Ovary (tissue), 7 donors: ENCODE measurements at regions not wholly inside any gene's neighbourhood (a gene's known extent, or its start where the extent isn't known, plus 50 kb on each side); places are given as distances from the start of the nearest gene placed in this dataset.

Experiments used
- DNase-seq, 5 donors: peaks; one replicate each; pipeline ENCODE4 v3.0.0-alpha.2; 2019 to 2020
- H3K27ac ChIP-seq, 2 donors: fragments of 200-600 bp; one replicate each; pipeline versions ENCODE4 v1.5.1 to v1.8.0; 2019 to 2022
- H3K27me3 ChIP-seq: fragments of 200-600 bp; one replicate; pipeline ENCODE4 v1.8.0; 2022
- H3K36me3 ChIP-seq: fragments of 200-600 bp; sonication (generic); one replicate; pipeline ENCODE4 v1.5.1; 2019
- H3K4me1 ChIP-seq: one replicate; pipeline ENCODE4 v1.8.1; 2013; ENCODE audit warnings: mild to moderate bottlenecking, moderate library complexity; ENCODE audit not compliant: insufficient read depth
- H3K4me3 ChIP-seq: fragments of 200-600 bp; sonication (generic); one replicate; pipeline ENCODE4 v1.5.1; 2017
- H3K9me3 ChIP-seq, 2 donors: fragments of 200-600 bp in 1 of 2; sonication (generic) in 1 of 2; one replicate each; pipeline versions ENCODE4 v1.5.1 to v1.8.1; 2013 to 2019; ENCODE audit warnings: mild to moderate bottlenecking in 1 of 2, moderate library complexity in 1 of 2
- EP300 ChIP-seq: sonication (generic); formaldehyde crosslinking; IDR thresholded peaks from one replicate; pipeline ENCODE4 v1.6.1; 2017; ENCODE audit warnings: antibody characterized with exemption
- POLR2A ChIP-seq: fragments of 450-650 bp; IDR thresholded peaks from one replicate; pipeline ENCODE4 v1.6.1; 2017; ENCODE audit warnings: antibody characterized with exemption, mild to moderate bottlenecking, moderate library complexity
- WGBS, 3 donors: extraction: QIAGEN DNeasy Blood & Tissue Kit in 1 of 3; methylation state at CpG; one replicate each; pipeline versions ENCODE4 v1.1.5 to v1.1.7; 2013 to 2017; 5-methylcytosine and 5-hydroxymethylcytosine counted together
- intact Hi-C, 4 donors: fragments of 100-400 bp; cut with DNase I; formaldehyde crosslinking; loops; one replicate each; pipeline versions ENCODE4 v1.11.0 to v1.15.1; 2022 to 2023
- TF ChIP-seq, protein P1 (sequence below), 3 donors: fragments of 450-650 bp in 2 of 3; fragments of 200-600 bp in 1 of 3; IDR thresholded peaks; one replicate each; pipeline versions ENCODE4 v1.5.1 to v1.8.0; 2016 to 2022; ENCODE audit warnings: antibody characterized with exemption in 3 of 3, mild to moderate bottlenecking in 1 of 3
- donor health status: DM: no; HTN: no; CAD: no; lungs with moderate emphysema.
- donor health status: DM: no; HTN: no; CAD: no.
- donor health status: Bipolar disorder and iron deficiency.
- donor health status: DM: no; HTN: no; CAD: no.
- donor health status: DM: yes; HTN: yes; CAD: no.

DNA sequence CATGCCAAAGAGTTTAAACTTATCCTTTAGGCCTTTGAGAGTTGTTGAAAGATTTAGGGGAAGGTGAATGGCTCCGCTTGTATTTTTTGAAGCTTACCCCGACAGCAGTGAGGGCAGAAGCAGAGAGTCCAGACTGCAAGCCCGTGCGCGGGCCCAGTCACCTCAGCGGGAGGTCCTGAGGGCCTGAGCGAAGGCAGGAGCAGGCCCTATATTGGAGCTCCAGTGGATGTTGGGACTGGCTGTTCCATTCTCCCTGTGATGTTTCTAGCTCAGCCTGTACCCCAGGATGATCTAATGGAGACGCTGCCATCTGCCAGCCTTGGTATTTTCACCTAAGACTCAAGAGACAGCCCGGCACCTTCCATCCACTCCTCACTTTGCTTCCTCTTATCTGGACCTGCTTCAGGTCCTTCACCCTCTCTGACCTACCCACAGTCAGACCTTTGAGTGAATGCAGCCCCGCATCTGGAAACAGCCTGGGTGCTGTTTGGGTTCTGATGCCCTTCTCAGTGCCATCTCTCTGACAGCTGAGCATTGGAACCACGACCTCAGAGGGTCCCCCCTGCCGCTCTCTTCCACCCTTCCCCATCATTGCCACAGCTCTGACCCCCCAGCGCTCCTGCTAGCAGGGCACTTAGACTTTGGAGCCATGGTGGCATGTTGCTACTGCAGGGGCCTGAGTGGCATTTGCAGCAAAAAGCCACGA, 628.2 kb upstream of the CADM1 start:
- no peak for DNase-seq
- Histone ChIP-seq H3K4me3 (no peak overlapping the region), H3K27ac (no peak overlapping the region), H3K36me3 (no peaks in the 10 kb centered on the region), H3K27me3 (no peaks in the 10 kb centered on the region), H3K4me1 (no peaks in the 10 kb centered on the region), H3K9me3 (no peaks in the 10 kb centered on the region)
- WGBS, 3 donors = 89 to 92% (median 92%) methylated on average over 14 of the region's 14 CpGs
- TF ChIP-seq, protein P1, sequence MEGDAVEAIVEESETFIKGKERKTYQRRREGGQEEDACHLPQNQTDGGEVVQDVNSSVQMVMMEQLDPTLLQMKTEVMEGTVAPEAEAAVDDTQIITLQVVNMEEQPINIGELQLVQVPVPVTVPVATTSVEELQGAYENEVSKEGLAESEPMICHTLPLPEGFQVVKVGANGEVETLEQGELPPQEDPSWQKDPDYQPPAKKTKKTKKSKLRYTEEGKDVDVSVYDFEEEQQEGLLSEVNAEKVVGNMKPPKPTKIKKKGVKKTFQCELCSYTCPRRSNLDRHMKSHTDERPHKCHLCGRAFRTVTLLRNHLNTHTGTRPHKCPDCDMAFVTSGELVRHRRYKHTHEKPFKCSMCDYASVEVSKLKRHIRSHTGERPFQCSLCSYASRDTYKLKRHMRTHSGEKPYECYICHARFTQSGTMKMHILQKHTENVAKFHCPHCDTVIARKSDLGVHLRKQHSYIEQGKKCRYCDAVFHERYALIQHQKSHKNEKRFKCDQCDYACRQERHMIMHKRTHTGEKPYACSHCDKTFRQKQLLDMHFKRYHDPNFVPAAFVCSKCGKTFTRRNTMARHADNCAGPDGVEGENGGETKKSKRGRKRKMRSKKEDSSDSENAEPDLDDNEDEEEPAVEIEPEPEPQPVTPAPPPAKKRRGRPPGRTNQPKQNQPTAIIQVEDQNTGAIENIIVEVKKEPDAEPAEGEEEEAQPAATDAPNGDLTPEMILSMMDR (IDR thresholded peaks at IDR 0.05) = no peak
- TF ChIP-seq POLR2A (no peak), EP300 (no peak)
- intact Hi-C loops = no loop called here

DNA sequence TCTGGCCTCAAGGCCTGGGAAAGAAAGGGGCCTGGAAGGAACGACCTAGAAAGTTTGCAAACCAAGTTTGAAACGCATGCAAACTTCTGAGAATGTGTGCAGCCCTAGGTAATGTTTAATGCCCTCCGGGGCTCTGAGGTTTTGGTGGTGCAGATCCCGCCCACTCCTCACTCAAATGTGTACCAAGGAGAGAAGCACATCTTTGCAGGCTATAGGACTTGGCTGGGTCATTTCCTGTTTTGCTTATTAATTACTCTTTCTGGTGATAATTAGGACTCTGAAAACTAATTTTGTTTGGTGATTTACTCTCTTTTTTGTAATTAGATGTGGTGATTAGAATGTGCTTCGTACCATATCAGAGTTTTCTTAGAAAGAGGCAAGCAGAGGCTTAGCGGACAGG, 625.9 kb upstream of the CADM1 start:
- intact Hi-C loops = no loop called here
- no peak overlapping the region for H3K27ac ChIP-seq
- no peaks in the 10 kb centered on the region for H3K27me3 ChIP-seq
- TF ChIP-seq, protein P1 (IDR thresholded peaks at IDR 0.05) = no peak
- TF ChIP-seq POLR2A (no peak), EP300 (no peak)
- no peak overlapping the region for H3K4me3 ChIP-seq
- H3K4me1 ChIP-seq = no peaks in the 10 kb centered on the region
- 46 to 55% (median 47%) methylated on average over 6 of the region's 6 CpGs for WGBS, 3 donors
- H3K9me3 ChIP-seq = no peaks in the 10 kb centered on the region
- no peaks in the 10 kb centered on the region for H3K36me3 ChIP-seq
- no peak for DNase-seq

DNA sequence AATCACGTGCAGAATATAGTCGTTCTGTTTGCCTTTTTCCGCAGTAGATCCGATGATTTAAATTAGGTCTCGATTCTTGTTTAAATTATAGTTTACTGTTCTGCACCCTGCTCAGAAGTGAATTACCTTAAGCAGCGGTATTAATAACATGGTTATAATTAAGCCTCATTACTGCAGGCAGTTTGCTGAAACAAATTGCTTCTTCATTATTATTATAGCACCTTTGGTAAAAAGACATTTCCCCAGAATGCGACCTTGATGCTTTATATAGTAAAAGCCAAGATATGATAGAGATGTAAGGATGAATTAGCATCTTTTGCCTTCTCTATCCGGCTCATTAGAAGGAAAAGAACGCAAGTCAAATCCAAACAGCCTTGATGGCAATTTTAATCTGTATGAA, 625.2 kb upstream of the CADM1 start:
- 47 to 65% (median 62%) methylated on average over 9 of the region's 9 CpGs for WGBS, 3 donors
- no peaks in the 10 kb centered on the region for H3K36me3 ChIP-seq
- no peak overlapping the region for H3K4me3 ChIP-seq
- intact Hi-C loops = loop anchor here in 1 of 4 donors (10.0 kb wide), 1 partner anchor 1755 kb away; no protein-coding TSS in a partner anchor
- no peak for DNase-seq
- no peak overlapping the region for H3K27ac ChIP-seq
- H3K9me3 ChIP-seq = no peaks in the 10 kb centered on the region
- no peaks in the 10 kb centered on the region for H3K4me1 ChIP-seq
- TF ChIP-seq, protein P1 (IDR thresholded peaks at IDR 0.05) = no peak
- TF ChIP-seq POLR2A (no peak), EP300 (no peak)
- no peaks in the 10 kb centered on the region for H3K27me3 ChIP-seq

DNA sequence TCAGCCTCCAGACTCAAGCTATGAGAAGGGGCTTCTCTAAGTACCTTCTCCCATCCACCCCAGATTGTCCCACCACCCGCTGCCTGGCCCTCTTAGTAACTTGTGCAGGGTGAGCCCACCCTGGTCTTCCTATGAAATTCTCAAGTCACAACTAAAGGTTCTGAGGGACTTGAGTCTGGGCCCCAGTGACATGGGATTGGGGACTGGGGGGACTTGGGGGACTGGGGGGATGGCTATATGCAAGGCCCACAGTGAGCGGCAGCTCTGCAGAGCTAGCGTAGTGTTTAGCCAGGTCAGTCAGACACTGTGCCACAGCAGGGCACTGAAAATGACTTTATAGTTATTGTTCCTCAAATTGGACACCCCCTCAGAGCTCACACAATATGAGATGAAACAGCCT, 622.3 kb upstream of the CADM1 start:
- TF ChIP-seq, protein P1 (IDR thresholded peaks at IDR 0.05) = no peak
- TF ChIP-seq POLR2A = no peak
- TF ChIP-seq EP300 = no peak
- Histone ChIP-seq H3K36me3 (no peaks in the 10 kb centered on the region), H3K4me1 (no peaks in the 10 kb centered on the region), H3K27ac (no peak overlapping the region), H3K4me3 (no peak overlapping the region), H3K9me3 (no peaks in the 10 kb centered on the region), H3K27me3 (no peaks in the 10 kb centered on the region)
- intact Hi-C loops = loop anchor here in 1 of 4 donors (10.0 kb wide), 1 partner anchor 1752 kb away; no protein-coding TSS in a partner anchor
- 94 to 96% (median 95%) methylated on average over 3 of the region's 3 CpGs for WGBS, 3 donors
- DNase-seq = no peak
